Caco-2 (cell line): ENCODE measurements at regions not wholly inside any gene's neighbourhood (a gene's known extent, or its start where the extent isn't known, plus 50 kb on each side); places are given as distances from the start of the nearest gene placed in this dataset.

Experiments
- BruUV-seq: library from RNA; stranded (reverse); fragments of 400-500 nt; replicated peaks from 2 replicates; lab custom pipeline; 2021; lab: Mats Ljungman, UMichigan
- CTCF ChIA-PET: fragments of 300-600 bp; sonication (Branson Sonifier 250); formaldehyde crosslinking; loops from one replicate; lab custom pipeline; 2022; ENCODE audit warnings: antibody characterized with exemption; lab: Charles Lee
- POLR2A ChIA-PET: fragments of 300-600 bp; sonication (Branson Sonifier 250); formaldehyde crosslinking; loops from one replicate; lab custom pipeline; 2022; ENCODE audit warnings: antibody characterized with exemption; lab: Charles Lee
- DNase-seq, 2 experiments: peaks; one replicate each; pipeline versions ENCODE4 v3.0.0 to v3.0.0-alpha.2; 2020 to 2022
- H3K27me3 ChIP-seq: replicated peaks from 2 replicates; pipeline ENCODE4 v1.6.0; 2011; ENCODE audit warnings: low read length; ENCODE audit not compliant: control insufficient read depth, insufficient read depth
- H3K36me3 ChIP-seq: 2 replicates; pipeline ENCODE4 v1.5.1; 2011; ENCODE audit warnings: low read length; ENCODE audit not compliant: control insufficient read depth, insufficient read depth
- H3K4me1 ChIP-seq: fragments of 250-450 bp; sonication (Bioruptor Pico); 2 replicates; pipeline ENCODE4 v1.5.1; 2020; ENCODE audit warnings: mild to moderate bottlenecking
- H3K4me3 ChIP-seq: 2 replicates; pipeline ENCODE4 v1.5.1; 2011; ENCODE audit warnings: low read depth, mild to moderate bottlenecking, control low read depth, low read length
- H3K9me3 ChIP-seq: fragments of 250-450 bp; sonication (Bioruptor Pico); 2 replicates; pipeline ENCODE4 v1.5.1; 2020; ENCODE audit warnings: mild to moderate bottlenecking, moderate library complexity
- H3K27ac Mint-ChIP-seq: one replicate; pipeline ENCODE4 v1.8.0; 2022; ENCODE audit warnings: mixed read lengths; ENCODE audit not compliant: unreplicated experiment
- H3K27me3 Mint-ChIP-seq: one replicate; pipeline ENCODE4 v1.8.0; 2022; ENCODE audit warnings: mixed read lengths; ENCODE audit not compliant: insufficient read depth, unreplicated experiment
- H3K36me3 Mint-ChIP-seq: one replicate; pipeline ENCODE4 v1.8.0; 2022; ENCODE audit warnings: mild to moderate bottlenecking, mixed read lengths; ENCODE audit not compliant: insufficient read depth, unreplicated experiment
- H3K4me1 Mint-ChIP-seq: one replicate; pipeline ENCODE4 v1.8.0; 2022; ENCODE audit warnings: low read depth, mixed read lengths; ENCODE audit not compliant: unreplicated experiment
- H3K4me3 Mint-ChIP-seq: one replicate; pipeline ENCODE4 v1.8.0; 2022; ENCODE audit warnings: mild to moderate bottlenecking, moderate library complexity, mixed read lengths; ENCODE audit not compliant: unreplicated experiment
- H3K9me3 Mint-ChIP-seq: one replicate; pipeline ENCODE4 v1.8.0; 2022; ENCODE audit warnings: mixed read lengths; ENCODE audit not compliant: unreplicated experiment
- CTCF ChIP-seq, 2 experiments: fragments of 200-600 bp in 1 of 2; IDR thresholded peaks; 1 replicate in 1 of 2; 2 replicates in 1 of 2; pipeline versions ENCODE4 v1.5.1 to v1.8.0; 2011 to 2022; ENCODE audit warnings: antibody characterized with exemption in 1 of 2, control low read depth in 1 of 2, inconsistent platforms in 1 of 2, low read depth in 1 of 2, low read length in 1 of 2, mild to moderate bottlenecking in 1 of 2, moderate library complexity in 1 of 2; ENCODE audit not compliant: insufficient read depth in 1 of 2, severe bottlenecking in 1 of 2, unreplicated experiment in 1 of 2
- intact Hi-C: fragments of 100-400 bp; cut with micrococcal nuclease; formaldehyde crosslinking; loops from one replicate; pipeline ENCODE4 v1.10.0; 2022; ENCODE audit not compliant: unreplicated experiment

- no peak overlapping the region for H3K4me3 ChIP-seq
- no peaks in the 10 kb centered on the region for H3K36me3 Mint-ChIP-seq
- no peaks in the 10 kb centered on the region for H3K27me3 Mint-ChIP-seq
- no peak for TF ChIP-seq CTCF (IDR thresholded peaks at IDR 0.05; ENCODE audit: insufficient read depth in 1 of 2, low read depth in 1 of 2, low read length in 1 of 2, severe bottlenecking in 1 of 2, unreplicated experiment in 1 of 2)
- peaks cover 11% of the 10 kb centered on the region for H3K9me3 Mint-ChIP-seq
- no peak overlapping the region for H3K4me3 Mint-ChIP-seq
- no peaks in the 10 kb centered on the region for H3K27me3 ChIP-seq
- DNase-seq: peak in 1 of 2 experiments; percentile 15
- ChIA-PET CTCF (no interaction called here), POLR2A (no interaction called here)
- intact Hi-C loops: no loop called here
- no peaks in the 10 kb centered on the region for H3K36me3 ChIP-seq
- H3K27ac Mint-ChIP-seq: no peak overlapping the region
- H3K4me1 ChIP-seq: no peaks in the 10 kb centered on the region
- peaks cover 6% of the 10 kb centered on the region for H3K4me1 Mint-ChIP-seq
- no peaks in the 10 kb centered on the region for H3K9me3 ChIP-seq
- BruUV-seq: no TSS peak
These were observed 201.1 kb downstream of the PALM2AKAP2 start for GRCh38 chr9:109981091-109981490.

GRCh38 chr9:109986521-109986991 lies 206.6 kb downstream of the PALM2AKAP2 start:
- Histone ChIP-seq H3K27me3 (no peaks in the 10 kb centered on the region), H3K36me3 (no peaks in the 10 kb centered on the region), H3K4me3 (no peak overlapping the region), H3K9me3 (no peaks in the 10 kb centered on the region), H3K4me1 (no peaks in the 10 kb centered on the region)
- Mint-ChIP-seq H3K4me1 (no peaks in the 10 kb centered on the region), H3K9me3 (peaks cover 8% of the 10 kb centered on the region), H3K27ac (no peak overlapping the region), H3K36me3 (no peaks in the 10 kb centered on the region), H3K4me3 (no peak overlapping the region), H3K27me3 (no peaks in the 10 kb centered on the region)
- DNase-seq: no peak
- BruUV-seq: no TSS peak
- ChIA-PET CTCF (no interaction called here), POLR2A (no interaction called here)
- intact Hi-C loops: no loop called here
- TF ChIP-seq CTCF (IDR thresholded peaks at IDR 0.05; ENCODE audit: insufficient read depth in 1 of 2, low read depth in 1 of 2, low read length in 1 of 2, severe bottlenecking in 1 of 2, unreplicated experiment in 1 of 2): no peak

- H3K27ac Mint-ChIP-seq: no peak overlapping the region
- Histone ChIP-seq H3K27me3 (no peaks in the 10 kb centered on the region), H3K36me3 (no peaks in the 10 kb centered on the region), H3K9me3 (no peaks in the 10 kb centered on the region), H3K4me1 (no peaks in the 10 kb centered on the region), H3K4me3 (no peak overlapping the region)
- no peak for DNase-seq
- POLR2A ChIA-PET: no interaction called here
- H3K4me1 Mint-ChIP-seq: no peaks in the 10 kb centered on the region
- CTCF ChIA-PET: no interaction called here
- H3K9me3 Mint-ChIP-seq: no peaks in the 10 kb centered on the region
- intact Hi-C loops: no loop called here
- no TSS peak for BruUV-seq
- no peaks in the 10 kb centered on the region for H3K27me3 Mint-ChIP-seq
- TF ChIP-seq CTCF (IDR thresholded peaks at IDR 0.05; ENCODE audit: insufficient read depth in 1 of 2, low read depth in 1 of 2, low read length in 1 of 2, severe bottlenecking in 1 of 2, unreplicated experiment in 1 of 2): no peak
- no peak overlapping the region for H3K4me3 Mint-ChIP-seq
- H3K36me3 Mint-ChIP-seq: no peaks in the 10 kb centered on the region
These were observed 209.3 kb downstream of the PALM2AKAP2 start for GRCh38 chr9:109989296-109989695.
